Daoy (cell line): ENCODE measurements at regions not wholly inside any gene's neighbourhood (a gene's known extent, or its start where the extent isn't known, plus 50 kb on each side); places are given as distances from the start of the nearest gene placed in this dataset.
"Not testable (repeated sequence)": the region's sequence is repeated elsewhere in the genome, so short reads cannot be mapped to it uniquely, and the experiment has no call there.

Source experiments
- DNase-seq: peaks from one replicate; pipeline ENCODE4 v3.0.0-alpha.2; 2015; ENCODE audit warnings: low read depth

- DNase-seq = not testable (repeated sequence)
Observed at GRCh38 chr10:90250784-90251183, 549.4 kb downstream of the KIF20B start.

DNA sequence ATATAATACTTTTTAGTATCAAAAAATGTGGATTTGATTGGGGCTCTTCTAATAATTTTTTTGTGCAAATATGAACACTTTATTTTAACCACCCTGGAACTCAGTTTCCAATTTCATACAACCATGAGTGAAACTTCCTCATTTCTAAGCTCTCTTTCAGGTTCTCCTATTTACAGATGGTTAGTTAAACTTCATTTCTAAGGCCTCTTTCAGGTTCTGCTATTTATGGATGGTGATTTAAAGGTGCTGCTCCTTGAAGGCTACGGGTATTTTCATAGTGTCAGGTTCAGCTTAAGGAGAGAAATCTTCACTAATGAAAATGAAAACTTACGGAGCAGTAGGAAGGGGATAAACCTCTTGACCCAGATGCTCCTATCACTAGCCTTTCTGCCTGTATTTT lies 568.3 kb downstream of the KIF20B start:
- no peak for DNase-seq

DNA sequence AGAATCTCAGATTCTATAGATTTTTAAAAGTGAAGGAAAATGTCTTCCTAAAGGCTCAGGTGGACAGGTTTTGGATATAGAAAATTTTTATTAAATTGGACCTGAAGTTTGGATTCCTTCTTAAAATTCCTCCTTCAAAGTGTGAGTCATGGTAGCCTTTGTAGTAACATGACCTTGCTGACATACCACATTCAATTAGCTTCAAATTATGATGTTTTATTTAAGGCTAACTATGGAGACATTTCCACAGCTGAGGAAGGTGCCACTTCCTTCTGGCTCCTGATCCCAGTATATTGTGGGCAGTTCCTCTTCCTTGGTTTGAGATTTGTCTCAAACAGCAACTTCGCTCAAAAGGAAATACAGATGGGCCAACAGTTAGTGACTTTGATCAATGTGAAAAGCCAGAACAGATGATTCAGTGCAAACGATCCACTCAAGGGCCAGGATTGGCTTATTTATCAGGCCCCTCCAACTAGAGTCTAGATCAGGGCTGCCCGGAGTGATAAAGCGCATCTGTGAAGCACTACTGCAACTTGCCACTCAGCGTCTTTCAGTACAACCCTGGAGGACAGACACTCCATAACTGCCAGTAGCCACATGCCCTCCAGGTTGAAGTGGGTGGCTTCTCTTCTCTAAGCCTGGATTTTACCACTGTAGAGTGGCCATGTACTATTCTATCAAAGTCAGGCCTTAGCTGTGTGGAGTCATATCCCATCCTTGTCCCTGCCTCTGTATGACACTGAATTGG lies 573.5 kb downstream of the KIF20B start:
- no peak for DNase-seq

DNA sequence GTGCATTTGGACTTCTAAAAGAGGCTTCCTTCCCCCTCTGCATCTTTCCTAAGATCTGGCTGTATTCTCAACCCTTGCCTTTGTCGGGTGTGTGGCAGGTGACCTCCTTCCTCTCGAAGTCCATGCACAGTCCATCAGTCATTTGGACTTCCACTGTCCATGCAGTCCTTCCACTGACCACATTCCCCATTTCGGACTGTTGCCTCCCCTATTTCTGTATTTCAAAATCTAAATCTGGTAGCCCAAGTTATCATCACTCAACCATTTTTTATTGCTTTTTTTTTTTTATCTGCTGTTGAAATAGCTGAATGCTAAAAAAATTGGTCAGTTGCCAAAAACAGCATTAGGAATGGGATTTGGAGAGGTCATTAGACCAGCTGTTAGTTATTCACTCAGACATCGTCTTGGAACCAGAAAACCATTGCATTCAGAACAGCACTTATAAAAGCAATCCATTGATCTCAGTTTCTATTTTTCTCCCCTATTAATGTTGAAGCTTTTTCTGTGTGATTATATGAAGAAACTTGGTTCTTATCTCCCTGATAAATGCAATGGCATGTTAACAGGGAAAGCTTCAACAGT lies 575.6 kb downstream of the KIF20B start:
- no peak for DNase-seq

DNA sequence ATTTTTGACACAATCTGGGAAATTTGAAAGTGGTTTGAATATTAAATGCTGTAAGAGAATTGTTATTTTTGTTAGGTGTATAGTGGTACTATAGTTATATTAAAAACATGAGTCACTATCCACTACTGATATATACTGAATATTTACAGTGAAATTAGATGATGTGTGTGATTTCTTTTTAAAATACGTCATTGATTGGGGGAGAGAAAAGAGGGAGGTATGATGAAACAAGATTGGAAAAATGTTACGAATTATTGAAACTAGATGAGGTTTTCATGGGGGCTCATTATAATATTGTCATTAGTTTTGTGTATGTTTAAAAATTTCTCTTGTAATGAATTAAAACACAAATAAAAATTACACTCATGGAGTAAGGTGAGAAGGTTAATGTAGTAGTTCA lies 571.4 kb downstream of the HTR7 start:
- DNase-seq = no peak

DNA sequence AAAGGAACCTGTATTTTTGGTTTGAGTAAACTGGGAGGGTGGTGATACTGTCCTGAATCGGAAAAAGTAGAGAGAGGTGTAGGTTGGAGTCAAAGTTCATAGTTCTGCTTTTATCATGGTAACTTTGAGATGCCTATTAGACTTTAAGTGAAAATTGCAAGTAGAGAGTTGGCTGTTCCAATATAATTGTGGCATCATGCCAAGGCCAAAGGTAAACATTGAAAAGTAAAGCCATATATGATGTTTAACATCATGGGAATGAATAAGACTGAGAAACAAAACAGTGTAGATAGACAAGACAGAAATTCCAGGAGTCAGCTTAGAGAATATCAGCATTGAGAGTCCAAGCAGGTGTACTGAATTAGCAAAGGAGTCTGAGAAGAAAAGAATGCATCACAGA lies 570.9 kb downstream of the HTR7 start:
- DNase-seq = no peak

- DNase-seq = peak; percentile 22
Observed at GRCh38 chr10:90288391-90288933, 569.4 kb downstream of the HTR7 start.

- DNase-seq = peak; percentile 21
Observed at GRCh38 chr10:90289037-90289436, 568.8 kb downstream of the HTR7 start.

DNA sequence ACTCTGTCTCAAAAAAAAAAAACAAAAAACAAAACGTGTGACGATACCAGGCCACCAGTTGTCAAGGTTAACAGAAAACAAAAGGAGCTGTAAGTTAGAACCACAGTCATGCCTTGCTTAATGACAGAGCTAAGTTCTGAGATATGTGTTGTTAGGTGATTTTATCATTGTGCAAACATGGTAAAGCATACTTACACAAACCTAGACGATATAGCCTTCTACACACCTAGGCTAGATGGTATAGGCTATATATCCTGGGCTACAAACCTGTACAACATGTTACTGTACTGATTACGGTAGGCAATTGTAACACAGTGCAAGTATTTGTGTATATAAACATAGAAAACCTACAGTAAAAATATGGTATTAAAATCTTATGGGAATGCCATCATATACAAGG lies 564.2 kb downstream of the HTR7 start:
- no peak for DNase-seq

DNA sequence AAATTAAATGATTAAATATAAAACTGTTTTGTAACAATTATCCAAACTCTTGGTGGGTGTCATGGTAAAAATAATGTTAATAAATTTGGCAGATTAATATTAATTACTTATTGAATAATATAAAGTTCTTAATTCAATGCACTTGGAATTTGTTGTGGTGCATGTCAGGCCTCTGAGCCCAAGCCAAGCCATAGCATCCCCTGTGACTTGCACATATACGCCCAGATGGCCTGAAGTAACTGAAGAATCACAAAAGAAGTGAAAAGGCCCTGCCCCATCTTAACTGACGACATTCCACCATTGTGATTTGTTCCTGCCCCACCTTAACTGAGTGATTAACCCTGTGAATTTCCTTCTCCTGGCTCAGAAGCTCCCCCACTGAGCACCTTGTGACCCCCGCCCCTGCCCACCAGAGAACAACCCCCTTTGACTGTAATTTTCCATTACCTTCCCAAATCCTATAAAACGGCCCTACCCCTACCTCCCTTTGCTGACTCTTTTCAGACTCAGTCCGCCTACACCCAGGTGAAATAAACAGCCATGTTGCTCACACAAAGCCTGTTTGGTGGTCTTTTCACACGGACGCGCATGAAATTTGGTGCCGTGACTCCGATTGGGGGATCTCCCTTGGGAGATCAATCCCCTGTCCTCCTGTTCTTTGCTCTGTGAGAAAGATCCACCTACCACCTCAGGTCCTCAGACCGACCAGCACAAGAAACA lies 562.9 kb downstream of the HTR7 start:
- DNase-seq = not testable (repeated sequence)

GRCh38 chr10:90302031-90302430 lies 555.8 kb downstream of the HTR7 start:
- DNase-seq = not testable (repeated sequence)

- no peak for DNase-seq
Observed at GRCh38 chr10:90302758-90303481, 554.9 kb downstream of the HTR7 start.

GRCh38 chr10:90304533-90304932 lies 553.3 kb downstream of the HTR7 start:
- DNase-seq = no peak

- DNase-seq = peak; percentile 89
Observed at GRCh38 chr10:90306187-90306586, 551.7 kb downstream of the HTR7 start.

DNA sequence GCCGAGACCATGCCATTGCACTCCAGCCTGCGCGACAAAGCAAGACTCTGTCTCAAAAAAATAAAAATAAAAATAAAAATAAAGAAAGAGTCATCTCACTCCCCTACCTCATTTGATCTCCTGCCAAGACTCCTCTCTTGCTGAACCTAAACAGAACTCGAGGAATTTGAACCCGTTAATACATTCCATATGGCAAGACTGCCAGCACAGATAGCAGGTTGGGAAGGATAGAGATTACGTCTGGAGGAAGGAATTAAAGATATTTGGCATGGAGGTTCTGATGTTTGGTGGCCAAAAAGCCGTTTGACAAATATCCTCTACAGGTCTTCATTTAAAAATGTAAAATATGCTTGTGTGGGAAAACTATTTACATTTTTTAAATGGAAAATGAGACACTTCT lies 549.6 kb downstream of the HTR7 start:
- no peak for DNase-seq

- DNase-seq = peak; percentile 21
Observed at GRCh38 chr10:90313576-90314325, 544.1 kb downstream of the HTR7 start.

- DNase-seq = no peak
Observed at GRCh38 chr10:90314718-90315117, 543.1 kb downstream of the HTR7 start.

GRCh38 chr10:90317172-90317571 lies 540.7 kb downstream of the HTR7 start:
- DNase-seq = no peak

- DNase-seq = no peak
Observed at GRCh38 chr10:90318659-90319058, 539.2 kb downstream of the HTR7 start.

DNA sequence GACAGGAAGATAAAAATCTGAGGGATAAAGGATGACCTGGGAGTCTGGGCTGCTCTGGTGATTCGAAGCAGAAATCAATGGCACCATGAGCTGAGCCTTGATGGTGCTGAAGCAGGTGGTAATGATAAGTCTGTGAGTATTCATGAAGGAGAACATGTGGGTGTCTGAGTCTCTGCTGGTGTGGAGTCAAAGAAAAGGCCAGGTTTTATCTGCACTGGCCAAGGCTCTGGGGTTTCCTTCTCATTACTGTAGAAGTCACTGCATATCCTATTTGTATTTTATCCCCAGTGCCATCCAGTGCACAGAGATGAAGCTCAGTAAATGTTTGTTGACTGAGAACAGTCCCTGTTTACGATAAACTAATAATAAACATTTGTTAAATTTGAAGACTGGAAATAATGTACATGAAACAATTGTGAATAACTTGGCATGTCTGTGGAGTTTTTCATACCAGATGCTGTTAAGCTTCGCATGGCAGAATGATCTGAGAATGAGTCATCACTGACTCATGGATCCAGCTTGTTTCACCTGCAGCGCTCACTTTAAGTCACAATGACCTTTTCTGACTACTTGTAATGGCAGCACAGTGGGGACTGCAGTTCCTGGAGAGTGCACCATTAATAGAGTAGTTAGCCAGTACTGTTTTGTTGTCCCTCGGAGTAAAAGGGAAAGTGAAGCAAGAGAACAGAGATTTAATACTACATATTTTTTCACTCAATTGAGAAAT lies 538.5 kb downstream of the HTR7 start:
- DNase-seq = peak; percentile 87
